Right lobe of liver (tissue), 4 donors: ENCODE measurements at regions not wholly inside any gene's neighbourhood (a gene's known extent, or its start where the extent isn't known, plus 50 kb on each side); places are given as distances from the start of the nearest gene placed in this dataset.

Experiments
- CTCF ChIP-seq, 4 donors: fragments of 200-600 bp in 3 of 4; fragments of 450-650 bp in 1 of 4; IDR thresholded peaks; one replicate each; pipeline versions ENCODE4 v1.5.1 to v1.8.0; 2016 to 2022; ENCODE audit warnings: antibody characterized with exemption in 4 of 4, mild to moderate bottlenecking in 2 of 4
- POLR2A ChIP-seq: fragments of 450-650 bp; IDR thresholded peaks from one replicate; pipeline ENCODE4 v1.6.1; 2017; ENCODE audit warnings: antibody characterized with exemption, mild to moderate bottlenecking
- donor health status: DM: no; HTN: no; CAD: no.
- donor health status: DM: no; HTN: no; CAD: no.
- donor health status: DM: no; HTN: yes; CAD: no.

DNA sequence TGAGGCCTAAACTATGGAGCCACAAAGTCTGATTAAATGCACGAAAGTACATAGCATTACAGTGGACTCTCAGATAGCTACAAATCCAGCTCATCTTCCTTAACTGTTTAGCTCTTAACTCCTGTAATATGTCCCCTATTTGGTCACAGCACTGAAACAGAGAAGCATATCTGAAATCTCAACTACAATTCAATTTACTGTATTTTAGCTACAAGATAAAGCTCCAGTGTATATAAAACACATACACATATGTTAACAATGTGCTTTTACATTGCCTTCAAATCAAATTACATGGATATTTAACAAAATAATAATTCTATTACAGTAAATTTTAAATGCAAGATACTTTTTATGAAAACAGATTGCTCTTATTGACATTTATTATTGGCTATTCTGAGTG lies 849.3 kb upstream of the PRMT6 start:
- TF ChIP-seq CTCF (IDR thresholded peaks at IDR 0.05) (no peak), POLR2A (no peak)
